ENCODE measurements at regions not wholly inside any gene's neighbourhood (a gene's known extent, or its start where the extent isn't known, plus 50 kb on each side); places are given as distances from the start of the nearest gene placed in this dataset.

GRCh38 chr7:16034353-16034752, 347.9 kb upstream of the MEOX2 start:
- Histone ChIP-seq H3K9me3 (ENCODE audit: control insufficient read depth in 4 of 4, low read length in 3 of 4) (no peaks in the 10 kb centered on the region), H3K27me3 (ENCODE audit: control insufficient read depth in 4 of 4, insufficient read depth in 4 of 4, low read length in 3 of 4) (no peaks in the 10 kb centered on the region), H3K4me1 (ENCODE audit: control insufficient read depth in 4 of 4, insufficient read depth in 4 of 4, low read length in 3 of 4) (no peaks in the 10 kb centered on the region), H3K9ac (ENCODE audit: low read depth in 1 of 2, low read length in 2 of 2) (no peak overlapping the region), H3K27ac (ENCODE audit: low read depth in 1 of 2, low read length in 2 of 2) (no peak overlapping the region), H3K4me3 (ENCODE audit: low read depth in 1 of 3, low read length in 3 of 3) (no peak overlapping the region), H3K36me3 (ENCODE audit: control insufficient read depth in 4 of 4, insufficient read depth in 3 of 4, low read depth in 1 of 4, low read length in 3 of 4) (no peaks in the 10 kb centered on the region)
- no peak for DNase-seq (ENCODE audit: low spot score)
- TF ChIP-seq RXRA (IDR thresholded peaks at IDR 0.05) (no peak), ZBTB33 (IDR thresholded peaks at IDR 0.05) (no peak), RAD21 (IDR thresholded peaks at IDR 0.05) (no peak), HNF4G (IDR thresholded peaks at IDR 0.05) (no peak), HNF4A (conservative IDR thresholded peaks at IDR 0.05) (no peak), CTCF (IDR thresholded peaks at IDR 0.05; ENCODE audit: low read depth, low read length, missing input control) (no peak), GABPA (IDR thresholded peaks at IDR 0.05 in 1 of 2, conservative IDR thresholded peaks at IDR 0.05 in 1 of 2) (no peak), JUND (IDR thresholded peaks at IDR 0.05) (no peak), ATF3 (IDR thresholded peaks at IDR 0.05) (no peak), REST (IDR thresholded peaks at IDR 0.05) (no peak), SP1 (IDR thresholded peaks at IDR 0.05) (no peak), EGR1 (IDR thresholded peaks at IDR 0.05; ENCODE audit: low read depth in 2 of 2) (no peak), FOXA2 (IDR thresholded peaks at IDR 0.05) (no peak), YY1 (IDR thresholded peaks at IDR 0.05) (no peak), MAX (IDR thresholded peaks at IDR 0.05) (no peak)
- 95% methylated on average over 2 of the region's 2 CpGs for WGBS

- H3K9me3 ChIP-seq (ENCODE audit: control insufficient read depth in 4 of 4, low read length in 3 of 4): no peaks in the 10 kb centered on the region
- WGBS: 87% methylated on average over 2 of the region's 2 CpGs
- DNase-seq (ENCODE audit: low spot score): no peak
- no peaks in the 10 kb centered on the region for H3K27me3 ChIP-seq (ENCODE audit: control insufficient read depth in 4 of 4, insufficient read depth in 4 of 4, low read length in 3 of 4)
- H3K4me1 ChIP-seq (ENCODE audit: control insufficient read depth in 4 of 4, insufficient read depth in 4 of 4, low read length in 3 of 4): no peaks in the 10 kb centered on the region
- H3K36me3 ChIP-seq (ENCODE audit: control insufficient read depth in 4 of 4, insufficient read depth in 3 of 4, low read depth in 1 of 4, low read length in 3 of 4): no peaks in the 10 kb centered on the region
- H3K27ac ChIP-seq (ENCODE audit: low read depth in 1 of 2, low read length in 2 of 2): no peak overlapping the region
- no peak overlapping the region for H3K9ac ChIP-seq (ENCODE audit: low read depth in 1 of 2, low read length in 2 of 2)
- H3K4me3 ChIP-seq (ENCODE audit: low read depth in 1 of 3, low read length in 3 of 3): no peak overlapping the region
- TF ChIP-seq FOXA1 (IDR thresholded peaks at IDR 0.05) (no peak), RXRA (IDR thresholded peaks at IDR 0.05) (no peak), ZBTB33 (IDR thresholded peaks at IDR 0.05) (no peak), NR2F2 (IDR thresholded peaks at IDR 0.05) (no peak), HNF4A (conservative IDR thresholded peaks at IDR 0.05) (no peak), HNF4G (IDR thresholded peaks at IDR 0.05) (no peak), EGR1 (IDR thresholded peaks at IDR 0.05; ENCODE audit: low read depth in 2 of 2) (no peak), ATF3 (IDR thresholded peaks at IDR 0.05) (no peak), GABPA (IDR thresholded peaks at IDR 0.05 in 1 of 2, conservative IDR thresholded peaks at IDR 0.05 in 1 of 2) (no peak), TAF1 (conservative IDR thresholded peaks at IDR 0.05) (no peak), REST (IDR thresholded peaks at IDR 0.05) (no peak), JUND (IDR thresholded peaks at IDR 0.05) (no peak)
Measured at GRCh38 chr7:16033233-16033632, 346.8 kb upstream of the MEOX2 start.

All from liver (tissue), 8 donors.